Left hindlimb (tissue), 1 donor: ENCODE measurements at regions not wholly inside any gene's neighbourhood (a gene's known extent, or its start where the extent isn't known, plus 50 kb on each side); places are given as distances from the start of the nearest gene placed in this dataset.
"Not testable (repeated sequence)": the region's sequence is repeated elsewhere in the genome, so short reads cannot be mapped to it uniquely, and the experiment has no call there.

Source experiments
- DNase-seq: peaks from one replicate; pipeline ENCODE4 v3.0.0-alpha.2; 2018

DNA sequence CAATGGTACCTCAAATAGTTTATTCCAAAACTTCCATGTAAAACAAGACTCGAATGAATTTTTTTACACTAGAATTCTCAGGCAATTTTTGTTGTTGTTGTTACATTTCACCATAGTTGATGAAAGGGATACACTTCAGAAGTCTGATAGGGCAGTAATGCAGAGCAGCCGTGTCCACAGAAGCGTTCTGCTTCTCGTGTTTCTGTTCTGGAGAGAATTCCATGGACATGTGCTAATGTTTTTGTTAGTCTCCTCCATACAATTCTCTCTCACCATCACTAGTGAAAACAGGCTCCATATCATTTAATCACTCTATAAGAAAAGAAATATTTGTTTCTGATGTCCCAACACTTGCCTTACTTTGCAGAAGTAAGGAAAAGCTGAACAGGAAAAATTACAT, 606.1 kb downstream of the SLC16A7 start:
- no peak for DNase-seq

DNA sequence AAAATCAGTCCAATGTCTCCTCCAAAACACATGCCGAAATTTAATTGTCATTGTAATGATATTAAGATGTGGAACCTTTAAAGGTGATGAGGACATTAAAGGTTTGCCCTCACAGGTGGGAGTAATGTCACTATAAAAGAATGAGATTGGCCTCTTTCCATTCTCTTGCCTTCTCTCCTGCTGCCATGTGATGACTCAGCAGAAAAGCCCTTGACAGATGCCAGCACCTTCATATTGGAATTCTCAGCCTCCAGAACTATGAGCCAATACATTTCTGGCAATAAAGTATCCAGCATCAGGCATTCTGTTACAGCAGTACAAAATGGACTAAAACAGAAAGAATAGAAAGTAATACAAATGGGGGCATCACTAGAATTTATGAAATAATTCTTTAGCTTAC, 609.7 kb downstream of the SLC16A7 start:
- DNase-seq: no peak

DNA sequence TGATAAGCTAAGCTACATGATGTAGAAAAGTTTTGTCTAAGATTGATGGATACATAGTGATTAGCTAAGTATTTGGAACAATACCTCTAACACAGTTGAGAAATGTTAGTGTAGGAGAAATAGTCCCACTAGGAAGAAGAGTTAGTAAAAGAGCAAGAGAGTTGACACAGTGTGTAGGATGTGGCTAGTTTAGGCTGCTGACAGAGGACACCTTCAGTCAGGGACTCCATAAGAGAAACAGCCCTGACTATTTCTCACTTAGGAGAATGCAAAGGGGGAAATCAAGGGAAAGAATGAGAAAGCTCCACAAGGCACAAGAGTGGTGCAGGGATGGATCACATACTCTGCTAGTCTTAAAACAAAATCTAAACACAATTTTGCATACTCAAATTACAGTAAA, 613.7 kb downstream of the SLC16A7 start:
- no peak for DNase-seq

DNA sequence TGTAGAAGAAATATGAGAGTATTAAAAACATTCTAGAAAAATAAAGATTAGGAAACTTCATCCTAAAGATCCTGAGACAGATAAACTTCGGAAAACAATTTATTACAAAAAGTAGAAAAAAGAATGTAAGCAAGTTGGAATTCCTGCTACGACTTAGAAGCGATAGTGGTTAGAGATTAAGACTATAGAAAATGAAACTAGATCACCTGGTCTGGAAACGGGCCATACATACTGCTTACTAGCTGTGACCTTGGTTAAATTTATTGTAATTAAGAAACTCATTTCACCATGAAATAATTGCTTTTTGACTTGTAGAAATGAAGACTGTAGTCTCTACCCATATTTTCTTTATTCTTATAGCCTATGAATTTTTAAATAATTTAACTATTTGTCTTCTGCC, 614.1 kb downstream of the SLC16A7 start:
- DNase-seq: no peak

DNA sequence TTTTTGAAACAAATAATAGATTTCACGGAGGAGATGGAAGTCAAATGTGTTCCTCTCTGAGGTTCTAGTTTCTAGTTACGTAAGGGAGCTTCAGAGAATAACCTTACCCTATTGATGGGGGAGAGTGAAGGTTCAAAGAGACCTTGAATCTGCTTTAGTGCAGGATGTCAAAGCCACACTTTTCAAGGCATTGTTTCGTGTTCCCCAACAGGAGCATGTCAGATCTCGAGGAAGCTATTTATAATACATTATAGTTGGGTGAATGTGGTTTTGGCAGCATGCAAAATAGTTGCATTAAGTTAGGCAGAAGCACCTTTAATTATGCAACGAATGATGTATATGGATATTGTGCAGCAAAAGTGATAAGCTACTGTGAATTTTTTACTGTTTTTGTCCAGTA, 614.9 kb downstream of the SLC16A7 start:
- DNase-seq: no peak

DNA sequence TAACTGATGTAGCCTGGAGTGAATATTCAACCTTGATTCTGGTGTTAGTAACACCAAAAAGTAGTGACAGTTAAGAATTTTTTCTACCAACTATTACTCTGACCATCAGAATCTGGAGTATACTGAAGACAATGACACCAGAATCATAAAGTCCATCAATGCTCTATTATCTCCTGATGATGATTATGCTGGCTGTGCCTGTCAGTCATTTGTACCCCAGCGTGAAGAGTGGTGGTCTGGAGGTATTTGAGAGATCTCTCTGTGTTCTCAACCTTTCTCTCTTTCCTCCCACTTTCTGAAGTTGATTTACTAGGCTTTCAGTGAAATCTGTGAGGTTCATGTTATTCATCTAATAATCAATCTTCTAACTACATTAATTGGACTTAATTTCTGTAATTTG, 615.4 kb downstream of the SLC16A7 start:
- DNase-seq: no peak

DNA sequence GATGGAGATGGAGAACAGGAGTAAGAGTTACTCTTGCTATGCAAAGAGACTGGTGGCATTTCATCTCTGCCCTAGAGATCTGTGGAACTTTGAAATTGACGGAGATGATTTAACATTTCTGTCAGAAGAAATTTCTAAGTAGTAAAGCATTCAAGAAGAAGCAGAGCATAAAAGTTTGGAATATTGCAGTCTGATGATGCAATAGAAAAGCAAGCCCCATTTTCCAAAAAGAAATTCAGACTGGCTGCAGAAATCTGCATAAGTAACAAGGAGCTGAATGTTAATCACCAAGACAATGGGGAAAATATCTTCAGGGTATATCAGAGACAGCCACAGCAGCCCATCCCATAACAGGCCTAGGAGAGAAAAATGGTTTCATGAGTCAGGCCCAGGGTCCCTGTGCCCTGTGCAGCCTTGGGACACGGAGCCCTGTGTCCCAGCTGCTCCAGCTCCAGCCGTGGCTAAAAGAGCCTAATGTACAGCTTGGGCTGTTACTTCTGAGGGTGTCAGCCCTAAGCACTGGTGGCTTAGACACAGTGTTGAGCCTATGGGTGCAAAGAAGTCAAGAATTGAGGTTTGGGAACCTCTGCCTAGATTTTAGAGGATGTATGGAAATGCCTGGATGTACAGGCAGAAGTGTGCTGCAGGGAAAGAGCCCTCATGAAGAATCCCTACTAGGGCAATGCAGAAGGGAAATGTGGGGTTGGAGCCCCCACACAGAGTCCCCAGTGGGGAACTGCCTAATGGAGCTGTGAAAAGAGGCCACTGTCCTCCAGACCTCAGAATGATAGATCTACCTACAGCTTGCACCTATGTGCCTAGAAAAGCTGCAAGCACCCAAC, 616.6 kb downstream of the SLC16A7 start:
- no peak for DNase-seq

DNA sequence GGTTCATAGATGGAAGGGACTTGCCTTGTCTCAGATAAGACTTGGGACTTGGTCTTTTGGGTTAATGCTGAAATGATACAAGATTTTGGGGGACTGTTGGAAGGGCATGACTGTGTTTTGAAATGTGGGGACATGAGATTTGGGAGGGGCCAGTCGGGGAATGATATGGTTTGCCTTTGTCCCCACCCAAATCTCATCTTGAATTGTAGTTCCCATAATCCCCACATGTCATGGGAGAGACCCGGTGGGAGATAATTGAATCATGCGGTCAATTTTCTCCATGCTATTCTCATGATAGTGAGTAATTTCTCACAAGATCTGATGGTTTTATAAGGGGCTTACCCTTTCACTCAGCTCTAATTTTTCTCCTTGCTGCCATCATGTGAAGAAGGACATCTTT, 617.4 kb downstream of the SLC16A7 start:
- not testable (repeated sequence) for DNase-seq

DNA sequence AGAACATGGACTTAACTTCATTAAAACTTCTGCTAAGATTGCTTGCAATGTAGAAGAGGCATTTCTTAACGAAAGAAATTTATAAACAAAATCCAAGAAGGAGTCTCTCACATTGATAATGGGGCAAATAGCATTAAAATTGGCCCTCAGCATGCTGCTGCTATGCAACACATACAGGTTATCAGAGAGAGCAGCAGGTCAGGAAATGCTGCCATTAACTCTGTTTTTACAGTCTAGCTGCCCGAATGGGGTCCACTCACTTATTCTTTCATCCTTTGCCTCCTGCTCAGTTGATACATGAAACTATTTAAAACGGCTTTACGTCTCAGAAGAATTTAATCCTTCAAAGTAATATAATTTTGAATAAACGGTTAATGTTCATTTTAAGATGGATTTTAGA, 620.4 kb downstream of the SLC16A7 start:
- DNase-seq: no peak

DNA sequence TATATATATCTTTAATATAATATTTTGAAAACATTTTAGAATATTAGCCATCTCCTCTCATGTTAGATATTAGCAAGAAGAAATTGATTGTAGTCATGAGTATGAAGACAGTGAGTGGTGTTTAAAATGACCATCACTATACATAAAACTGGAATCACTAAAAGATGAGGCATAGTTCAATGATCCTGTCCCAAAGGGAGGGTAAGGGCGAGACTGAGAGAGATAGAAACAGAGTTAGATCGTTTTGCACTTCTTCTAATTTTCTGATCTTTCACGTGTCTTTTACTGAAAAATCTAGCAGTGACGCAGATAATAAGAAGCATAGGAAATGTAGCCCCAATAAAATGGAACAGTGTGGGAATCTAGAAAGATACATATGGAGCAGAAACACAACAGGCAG, 627.4 kb downstream of the SLC16A7 start:
- no peak for DNase-seq

DNA sequence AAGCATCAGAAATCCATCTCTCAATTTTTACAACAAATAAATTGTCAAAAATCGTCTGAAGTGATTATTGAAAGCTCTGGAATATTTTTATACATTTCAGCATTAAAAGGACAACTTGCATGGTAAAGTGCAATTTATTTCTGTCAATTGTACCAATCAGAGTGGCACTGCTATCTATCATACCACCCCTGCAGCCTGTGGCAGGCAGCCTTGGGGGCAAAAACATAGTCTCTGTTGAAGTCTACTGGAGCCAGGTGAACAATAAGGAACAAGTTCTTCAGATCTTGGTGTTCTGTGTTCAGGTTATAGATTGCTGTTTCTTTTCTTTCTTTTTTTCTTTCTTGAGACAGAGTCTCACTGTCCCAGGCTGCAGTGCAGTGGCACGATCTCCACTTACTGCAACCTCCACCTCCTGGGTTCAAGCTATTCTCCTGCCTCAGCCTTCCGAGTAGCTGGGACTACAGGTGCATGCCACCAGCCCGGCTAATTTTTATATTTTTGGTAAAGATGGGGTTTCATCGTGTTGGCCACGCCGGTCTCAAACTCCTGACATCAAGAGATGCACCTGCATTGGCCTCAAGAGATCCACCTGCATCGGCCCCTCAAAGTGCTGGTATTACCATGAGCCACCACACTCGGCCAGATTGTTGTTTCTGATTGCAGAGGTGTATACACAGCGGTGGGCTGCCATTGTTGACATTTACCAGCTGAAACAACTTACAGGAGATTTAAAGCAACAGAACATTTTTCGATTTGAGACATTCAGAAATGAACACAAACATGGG, 629.6 kb downstream of the SLC16A7 start:
- no peak for DNase-seq

DNA sequence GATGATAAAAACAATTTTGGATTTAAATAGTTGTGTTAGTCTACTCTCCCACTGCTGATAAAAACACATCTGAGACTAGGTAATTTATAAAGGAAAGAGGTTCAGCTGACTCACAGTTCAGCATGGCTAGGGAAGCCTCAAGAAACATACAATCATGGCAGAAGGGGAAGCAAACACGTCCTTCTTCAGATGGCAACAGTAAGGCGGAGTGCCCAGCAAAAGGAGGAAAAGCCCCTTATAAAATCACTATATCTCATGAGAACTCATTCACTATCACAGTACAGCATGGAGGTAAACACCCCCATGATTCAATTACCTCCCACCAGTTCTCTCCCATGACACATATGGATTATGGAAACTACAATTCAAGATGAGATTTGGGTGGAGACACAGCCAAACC, 632.1 kb downstream of the SLC16A7 start:
- DNase-seq: no peak

DNA sequence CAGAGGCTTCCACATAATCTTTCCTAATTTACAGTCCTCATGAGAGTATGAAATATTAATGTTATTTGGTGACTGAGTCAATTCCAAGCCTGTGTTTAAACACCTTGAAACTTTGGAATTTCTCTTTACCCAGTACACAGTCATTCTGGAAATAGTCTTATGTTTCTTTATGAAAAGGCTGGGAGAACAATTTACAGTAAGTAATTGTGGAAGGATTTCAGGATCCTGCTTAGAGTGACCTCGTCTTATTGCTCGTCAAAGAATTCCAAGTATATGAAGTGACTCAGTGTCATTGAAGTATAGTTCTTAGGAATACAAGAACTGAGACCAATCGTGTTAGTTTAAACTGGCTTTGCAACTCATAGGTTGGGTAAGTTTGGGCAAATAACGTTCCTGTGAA, 634.2 kb downstream of the SLC16A7 start:
- DNase-seq: no peak

DNA sequence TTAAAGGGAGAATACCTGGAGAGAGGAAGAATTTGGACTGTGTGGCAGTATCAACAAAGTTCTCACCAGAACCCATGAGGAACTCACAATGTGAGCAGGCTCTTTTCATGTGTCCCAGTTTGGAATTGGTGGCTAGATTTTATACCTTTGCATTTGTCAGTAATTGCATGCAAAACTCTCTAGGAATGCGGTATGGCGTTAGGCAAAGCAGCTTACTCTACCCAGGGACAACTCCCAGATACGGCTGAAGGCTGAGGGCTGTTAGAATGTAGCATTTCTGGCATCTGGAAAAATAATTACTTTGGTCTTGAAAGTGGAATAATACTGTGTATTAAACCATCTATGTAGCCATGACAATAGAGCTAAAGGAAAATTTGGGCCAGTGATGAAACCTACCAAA, 635.5 kb downstream of the SLC16A7 start:
- no peak for DNase-seq

DNA sequence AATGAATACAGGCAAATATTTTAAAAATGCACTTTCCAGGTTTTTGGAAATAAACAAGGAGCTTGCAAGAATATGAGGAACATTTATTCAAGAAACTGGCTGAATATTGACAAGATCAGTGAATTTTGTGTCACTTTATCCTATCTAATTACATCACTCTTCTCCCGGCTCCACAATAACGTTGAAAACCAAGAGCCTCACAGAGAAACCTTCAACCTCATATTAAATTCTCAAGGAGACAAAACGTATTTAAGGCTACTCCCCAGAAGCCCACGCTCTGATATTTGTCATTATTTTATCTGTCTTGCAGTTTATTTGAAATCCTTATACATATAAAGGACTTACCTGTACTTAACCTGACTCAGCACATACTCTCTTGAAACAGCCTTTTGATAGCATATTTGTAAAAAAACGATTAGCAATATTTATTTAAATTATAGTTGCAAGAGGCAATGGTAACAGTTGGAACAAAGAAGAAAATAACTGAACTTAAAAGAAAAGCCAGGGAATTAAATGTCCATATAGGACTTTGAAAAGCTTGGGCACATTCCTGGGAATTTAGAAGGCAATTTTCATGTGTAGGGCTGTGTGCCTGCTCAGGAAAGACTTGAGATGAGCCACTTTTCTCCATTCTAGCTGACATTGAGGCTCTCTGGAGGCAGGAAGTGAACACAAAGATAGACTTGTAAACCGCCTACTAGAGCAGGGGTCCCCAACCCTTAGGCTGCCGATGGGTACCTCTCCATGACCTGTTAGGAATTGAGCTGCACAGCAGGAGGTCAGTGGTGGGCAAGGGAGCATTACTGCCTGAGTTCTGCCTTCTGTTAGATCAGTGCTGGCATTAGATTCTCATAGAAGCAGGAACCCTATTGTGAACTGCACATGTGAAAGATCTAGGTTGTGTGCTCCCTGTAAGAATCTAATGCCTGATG, 636.4 kb downstream of the SLC16A7 start:
- DNase-seq: no peak

DNA sequence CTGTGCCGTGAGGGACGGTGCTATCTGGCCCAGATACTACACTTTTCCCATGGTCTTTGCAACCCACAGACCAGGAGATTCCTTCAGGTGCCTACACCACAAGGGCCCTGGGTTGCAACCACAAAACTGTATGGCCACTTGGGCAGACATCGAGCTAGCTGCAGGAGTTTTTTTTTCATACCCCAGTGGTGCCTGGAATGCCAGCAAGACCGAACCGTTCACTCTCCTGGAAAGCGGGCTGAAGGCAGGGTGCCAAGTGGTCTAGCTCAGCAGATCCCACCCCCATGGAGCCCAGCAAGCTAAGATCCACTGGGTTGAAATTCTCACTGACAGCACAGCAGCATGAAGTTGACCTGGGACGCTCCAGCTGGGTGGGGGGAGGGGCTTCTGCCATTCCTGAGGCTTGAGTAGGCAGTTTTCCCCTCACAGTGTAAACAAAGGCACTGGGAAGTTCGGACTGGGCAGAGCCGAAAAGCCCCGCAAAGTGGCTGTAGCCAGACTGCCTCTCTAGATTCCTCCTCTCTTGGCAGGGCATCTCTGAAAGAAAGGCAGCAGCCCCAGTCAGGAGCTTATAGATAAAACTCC, 638.9 kb downstream of the SLC16A7 start:
- not testable (repeated sequence) for DNase-seq

DNA sequence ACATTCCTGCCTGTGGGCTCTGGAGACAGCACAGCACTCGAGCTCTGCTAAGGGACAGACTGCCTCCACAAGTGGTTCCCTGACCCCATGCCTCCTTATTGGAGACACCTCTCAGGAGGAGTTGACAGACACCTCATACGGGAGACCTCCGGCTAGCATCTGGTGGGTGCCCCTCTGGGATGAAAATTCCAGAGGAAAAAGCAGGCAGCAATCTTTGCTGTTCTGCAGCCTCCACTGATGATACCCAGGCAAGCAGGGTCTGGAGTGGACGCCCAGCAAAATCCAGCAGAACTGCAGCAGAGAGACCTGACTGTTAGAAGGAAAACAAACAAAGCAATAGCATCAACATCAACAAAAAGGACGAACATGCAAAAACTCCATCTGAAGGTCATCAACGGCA, 639.4 kb downstream of the SLC16A7 start:
- DNase-seq: no peak

DNA sequence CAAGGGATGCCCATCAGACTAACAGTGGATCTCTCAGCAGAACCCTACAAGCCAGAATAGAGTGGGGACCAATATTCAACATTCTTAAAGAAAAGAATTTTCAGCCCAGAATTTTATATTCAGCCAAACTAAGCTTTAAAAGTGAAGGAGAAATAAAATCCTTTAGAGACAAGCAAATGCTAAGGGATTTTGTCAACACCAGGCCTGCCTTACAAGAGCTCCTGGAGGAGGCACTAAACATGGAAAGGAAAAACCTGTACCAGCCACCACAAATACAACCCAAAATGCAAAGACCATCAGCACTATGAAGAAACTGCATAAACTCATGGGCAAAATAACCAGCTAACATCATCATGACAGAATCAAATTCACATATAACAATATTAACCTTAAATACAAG, 640.6 kb downstream of the SLC16A7 start:
- not testable (repeated sequence) for DNase-seq

DNA sequence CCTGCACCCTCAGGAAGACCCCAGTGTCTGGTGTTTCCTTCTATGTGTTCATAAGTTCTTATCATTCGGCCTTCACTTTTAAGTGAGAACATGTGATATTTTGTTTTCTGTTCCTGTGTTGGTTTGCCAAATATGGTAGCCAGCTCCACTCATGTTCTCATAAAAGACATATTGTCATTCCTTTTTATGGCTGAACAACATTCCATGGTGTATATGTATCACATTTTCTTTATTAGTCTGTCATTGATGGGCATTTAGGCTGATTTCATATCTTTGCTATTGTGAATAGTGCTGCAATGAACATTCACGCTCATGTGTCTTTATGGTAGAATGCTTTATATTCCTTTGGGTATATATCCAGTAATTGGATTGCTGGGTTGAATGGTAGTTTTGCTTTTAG, 645.1 kb downstream of the SLC16A7 start:
- DNase-seq: no peak

DNA sequence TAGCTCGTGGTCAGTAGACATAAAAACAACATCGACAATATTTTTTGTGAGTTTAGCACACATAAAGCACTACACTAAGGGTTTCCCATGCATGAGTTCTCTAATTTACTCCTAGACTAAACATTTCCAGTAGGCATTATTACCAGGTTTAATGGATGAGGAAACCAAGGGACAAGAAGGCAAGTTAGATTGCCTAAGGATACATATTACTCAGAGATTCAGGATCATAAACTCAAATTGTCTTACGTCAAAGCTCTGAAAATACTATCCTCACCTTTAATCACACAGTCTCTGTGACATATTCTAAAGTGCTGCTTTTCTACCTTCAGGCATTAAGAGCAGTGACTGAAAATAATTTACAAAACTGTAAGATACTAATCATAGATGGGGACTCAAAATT, 655.3 kb downstream of the SLC16A7 start:
- no peak for DNase-seq

DNA sequence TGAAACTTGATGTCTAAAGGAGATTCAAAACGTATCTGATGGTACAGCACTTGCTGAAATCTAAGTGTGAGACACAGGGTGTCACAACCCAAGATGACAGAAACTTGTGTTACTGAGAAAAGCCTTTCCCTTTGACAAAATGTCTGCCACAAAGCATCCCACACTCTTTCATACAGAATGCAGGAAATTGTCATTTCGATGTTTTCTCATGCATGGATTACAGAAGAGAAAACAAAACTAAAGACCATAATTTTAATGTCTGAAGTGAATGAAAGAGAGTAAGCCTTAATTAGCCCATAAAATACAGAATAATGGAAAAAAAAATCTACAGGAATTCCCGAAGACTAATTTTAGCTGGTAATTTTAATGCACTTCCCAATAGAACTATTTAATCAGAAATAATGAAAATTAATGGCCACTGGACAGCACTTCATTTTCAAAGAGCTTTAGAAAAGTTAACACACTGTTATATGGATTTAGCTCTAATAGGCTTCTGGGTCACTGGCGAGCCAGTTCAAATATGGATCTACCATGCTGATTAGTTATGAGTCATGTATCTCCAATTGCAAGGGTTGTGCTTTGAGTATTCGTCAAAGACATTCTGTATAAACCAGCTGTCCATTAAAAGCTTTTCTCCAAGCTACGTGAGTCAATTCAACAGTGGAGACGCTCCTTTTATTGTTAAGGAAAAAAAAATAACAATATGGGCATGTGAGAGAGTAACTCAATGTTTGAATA, 656.7 kb downstream of the SLC16A7 start:
- DNase-seq: no peak

DNA sequence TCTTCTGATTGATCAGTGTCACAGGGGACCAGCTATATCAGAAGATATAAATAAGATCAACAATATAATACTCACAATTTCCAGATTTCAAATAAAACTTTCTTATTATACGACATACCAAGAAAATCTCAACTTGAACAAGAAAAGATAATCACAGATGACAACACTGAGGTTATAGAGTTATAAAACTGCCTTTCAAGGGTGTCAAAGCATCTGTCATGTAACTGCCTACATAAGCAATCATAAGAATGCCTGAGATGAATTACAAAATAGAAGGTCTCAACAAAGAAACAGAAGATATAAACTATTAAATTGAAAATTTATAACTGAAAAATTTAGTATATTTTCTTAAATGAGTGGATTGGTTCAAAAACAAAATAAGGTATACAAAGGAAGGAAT, 659.2 kb downstream of the SLC16A7 start:
- DNase-seq: no peak
